ENCODE measurements at regions not wholly inside any gene's neighbourhood (a gene's known extent, or its start where the extent isn't known, plus 50 kb on each side); places are given as distances from the start of the nearest gene placed in this dataset.

DNA sequence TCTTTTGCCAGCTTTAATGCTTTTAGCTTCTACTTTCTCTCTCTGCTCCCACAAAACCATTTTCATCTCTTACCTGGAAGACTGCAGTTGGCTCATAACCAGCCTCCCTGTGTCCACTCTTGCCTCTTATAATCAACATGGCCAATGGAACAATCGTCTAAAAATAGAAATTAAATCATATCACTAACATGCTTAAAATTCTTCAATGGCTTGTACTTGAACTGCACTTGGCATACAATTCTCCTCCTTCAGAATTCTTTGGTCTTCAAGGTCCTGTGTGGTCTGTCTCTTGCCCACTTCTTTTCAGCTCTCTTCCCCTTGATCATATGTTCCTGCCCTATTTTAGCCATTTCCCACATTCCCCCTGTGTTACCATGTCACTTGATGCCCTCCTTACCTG is 342.2 kb downstream of the ATP23 start:
- H3K4me3 ChIP-seq (replicated peaks in 1 of 2; ENCODE audit: low read depth in 2 of 2, low read length in 2 of 2) = no peak overlapping the region
- DNase-seq (ENCODE audit: low read depth in 2 of 2) = peak in 1 of 2 donors; percentile 19
- TF ChIP-seq, protein P1, sequence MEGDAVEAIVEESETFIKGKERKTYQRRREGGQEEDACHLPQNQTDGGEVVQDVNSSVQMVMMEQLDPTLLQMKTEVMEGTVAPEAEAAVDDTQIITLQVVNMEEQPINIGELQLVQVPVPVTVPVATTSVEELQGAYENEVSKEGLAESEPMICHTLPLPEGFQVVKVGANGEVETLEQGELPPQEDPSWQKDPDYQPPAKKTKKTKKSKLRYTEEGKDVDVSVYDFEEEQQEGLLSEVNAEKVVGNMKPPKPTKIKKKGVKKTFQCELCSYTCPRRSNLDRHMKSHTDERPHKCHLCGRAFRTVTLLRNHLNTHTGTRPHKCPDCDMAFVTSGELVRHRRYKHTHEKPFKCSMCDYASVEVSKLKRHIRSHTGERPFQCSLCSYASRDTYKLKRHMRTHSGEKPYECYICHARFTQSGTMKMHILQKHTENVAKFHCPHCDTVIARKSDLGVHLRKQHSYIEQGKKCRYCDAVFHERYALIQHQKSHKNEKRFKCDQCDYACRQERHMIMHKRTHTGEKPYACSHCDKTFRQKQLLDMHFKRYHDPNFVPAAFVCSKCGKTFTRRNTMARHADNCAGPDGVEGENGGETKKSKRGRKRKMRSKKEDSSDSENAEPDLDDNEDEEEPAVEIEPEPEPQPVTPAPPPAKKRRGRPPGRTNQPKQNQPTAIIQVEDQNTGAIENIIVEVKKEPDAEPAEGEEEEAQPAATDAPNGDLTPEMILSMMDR (IDR thresholded peaks at IDR 0.05; ENCODE audit: low read depth, low read length) = no peak

GRCh38 chr12:58285551-58285950 is 344.2 kb downstream of the ATP23 start:
- DNase-seq (ENCODE audit: low read depth in 2 of 2) = no peak
- TF ChIP-seq, protein P1 (IDR thresholded peaks at IDR 0.05; ENCODE audit: low read depth, low read length) = no peak
- no peak overlapping the region for H3K4me3 ChIP-seq (replicated peaks in 1 of 2; ENCODE audit: low read depth in 2 of 2, low read length in 2 of 2)

DNA sequence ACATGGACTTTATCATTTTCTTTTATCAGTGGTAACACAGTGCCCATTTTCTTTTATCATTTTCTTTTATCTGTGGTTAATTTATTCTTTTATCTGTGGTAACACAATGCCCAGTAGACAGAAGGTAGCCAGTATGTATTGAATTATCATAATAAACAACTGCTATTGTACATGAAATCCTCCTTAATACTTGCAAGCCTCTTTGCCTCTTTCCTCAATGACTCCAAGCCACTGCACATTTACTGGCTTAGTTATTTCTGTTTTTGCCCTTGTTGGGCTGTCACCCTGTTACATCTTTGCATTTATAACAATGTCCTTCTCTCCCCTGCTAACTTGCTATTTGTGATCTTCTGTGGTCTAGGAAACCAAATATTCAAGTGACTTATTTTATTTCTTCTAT is 345.0 kb downstream of the ATP23 start:
- no peak for DNase-seq (ENCODE audit: low read depth in 2 of 2)
- no peak overlapping the region for H3K4me3 ChIP-seq (replicated peaks in 1 of 2; ENCODE audit: low read depth in 2 of 2, low read length in 2 of 2)
- TF ChIP-seq, protein P1 (IDR thresholded peaks at IDR 0.05; ENCODE audit: low read depth, low read length) = no peak

DNA sequence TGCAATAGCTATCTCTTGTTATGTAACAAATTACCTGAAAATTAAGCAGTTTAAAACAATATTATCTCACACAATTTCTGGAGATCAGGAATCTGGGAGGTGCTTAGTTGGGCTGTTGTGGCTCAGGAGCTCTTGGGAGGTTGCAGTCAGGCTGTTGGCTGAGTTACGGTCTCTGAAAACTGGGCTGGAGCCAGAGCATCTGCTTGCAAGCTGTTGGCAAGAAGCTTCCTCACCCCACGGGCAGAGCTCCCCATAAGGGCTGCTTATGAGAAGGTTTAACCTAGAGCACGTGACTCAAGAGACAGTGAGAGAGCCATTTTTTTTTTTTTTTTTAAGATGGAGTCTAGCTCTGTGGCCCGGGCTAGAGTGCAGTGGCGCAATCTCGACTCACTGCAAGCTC is 346.8 kb downstream of the ATP23 start:
- TF ChIP-seq, protein P1 (IDR thresholded peaks at IDR 0.05; ENCODE audit: low read depth, low read length) = no peak
- peak; percentile 26 to 61 for DNase-seq (ENCODE audit: low read depth in 2 of 2)
- H3K4me3 ChIP-seq (replicated peaks in 1 of 2; ENCODE audit: low read depth in 2 of 2, low read length in 2 of 2) = no peak overlapping the region

GRCh38 chr12:58291106-58291505 is 349.7 kb downstream of the ATP23 start:
- TF ChIP-seq, protein P1 (IDR thresholded peaks at IDR 0.05; ENCODE audit: low read depth, low read length) = no peak
- no peak for DNase-seq (ENCODE audit: low read depth in 2 of 2)
- H3K4me3 ChIP-seq (replicated peaks in 1 of 2; ENCODE audit: low read depth in 2 of 2, low read length in 2 of 2) = no peak overlapping the region

GRCh38 chr12:58293308-58293982 is 352.1 kb downstream of the ATP23 start:
- peak in 1 of 2 donors; percentile 24 for DNase-seq (ENCODE audit: low read depth in 2 of 2)
- TF ChIP-seq, protein P1 (IDR thresholded peaks at IDR 0.05; ENCODE audit: low read depth, low read length) = no peak
- H3K4me3 ChIP-seq (replicated peaks in 1 of 2; ENCODE audit: low read depth in 2 of 2, low read length in 2 of 2) = no peak overlapping the region

GRCh38 chr12:58295268-58295667 is 353.9 kb downstream of the ATP23 start:
- DNase-seq (ENCODE audit: low read depth in 2 of 2) = no peak
- TF ChIP-seq, protein P1 (IDR thresholded peaks at IDR 0.05; ENCODE audit: low read depth, low read length) = no peak
- no peak overlapping the region for H3K4me3 ChIP-seq (replicated peaks in 1 of 2; ENCODE audit: low read depth in 2 of 2, low read length in 2 of 2)

All from cardiac fibroblast (primary cell).